ENCODE measurements at regions not wholly inside any gene's neighbourhood (a gene's known extent, or its start where the extent isn't known, plus 50 kb on each side); places are given as distances from the start of the nearest gene placed in this dataset. TPM values are rescaled to one million over a fixed set of nuclear protein-coding genes. Genes with fewer than 3 reads are reported as not detected.
"Not testable (repeated sequence)": the region's sequence is repeated elsewhere in the genome, so short reads cannot be mapped to it uniquely, and the experiment has no call there.

- H3K36me3 Mint-ChIP-seq (ENCODE audit: low read depth): peaks cover 24% of the 10 kb centered on the region; the same call in 2 of the 3 replicates
- no peak overlapping the region for H3K4me3 Mint-ChIP-seq
Observed at GRCh38 chr10:56449770-56450169, 88.7 kb upstream of the ZWINT start.

GRCh38 chr10:56447613-56448012 lies 86.6 kb upstream of the ZWINT start:
- not testable (repeated sequence) for H3K27me3 Mint-ChIP-seq (ENCODE audit: insufficient read depth, low read depth, poor library complexity); ATAC-seq; DNase-seq (ENCODE audit: low spot score); H3K36me3 ChIP-seq (ENCODE audit: insufficient read depth); H3K4me1 Mint-ChIP-seq; H3K9me2 ChIP-seq (ENCODE audit: insufficient read depth); H2AFZ ChIP-seq; H3K4me3 ChIP-seq; H3K4me3 Mint-ChIP-seq; H3K27ac ChIP-seq (ENCODE audit: low read depth); H3K27me3 ChIP-seq (ENCODE audit: insufficient read depth); H3K4me1 ChIP-seq (ENCODE audit: insufficient read depth); H3K27ac Mint-ChIP-seq; H3F3A ChIP-seq (replicated peaks; ENCODE audit: low read depth); H3K79me2 ChIP-seq (replicated peaks; ENCODE audit: insufficient read depth); H4K20me1 ChIP-seq (replicated peaks; ENCODE audit: insufficient read depth); H3K4me2 ChIP-seq
- Mint-ChIP-seq H3K9me3 (peaks cover 45% of the 10 kb centered on the region), H3K36me3 (ENCODE audit: low read depth) (peaks cover 24% of the 10 kb centered on the region; the same call in 2 of the 3 replicates)

More at GRCh38 chr10:56449770-56450169, 88.7 kb upstream of the ZWINT start:
- Histone ChIP-seq H3K9me2 (ENCODE audit: insufficient read depth) (no peaks in the 10 kb centered on the region), H2AFZ (no peak overlapping the region), H3F3A (replicated peaks; ENCODE audit: low read depth) (no peaks in the 10 kb centered on the region), H3K27ac (ENCODE audit: low read depth) (no peak overlapping the region), H3K4me1 (ENCODE audit: insufficient read depth) (no peaks in the 10 kb centered on the region), H3K79me2 (replicated peaks; ENCODE audit: insufficient read depth) (no peaks in the 10 kb centered on the region), H3K27me3 (ENCODE audit: insufficient read depth) (no peaks in the 10 kb centered on the region), H3K4me3 (no peak overlapping the region), H3K36me3 (ENCODE audit: insufficient read depth) (no peaks in the 10 kb centered on the region), H3K4me2 (no peak overlapping the region), H4K20me1 (replicated peaks; ENCODE audit: insufficient read depth) (no peaks in the 10 kb centered on the region)
- ATAC-seq: no peak
- DNase-seq (ENCODE audit: low spot score): peak; percentile 8
- Mint-ChIP-seq H3K27me3 (ENCODE audit: insufficient read depth, low read depth, poor library complexity) (no peaks in the 10 kb centered on the region), H3K27ac (no peak overlapping the region), H3K9me3 (peaks cover 42% of the 10 kb centered on the region), H3K4me1 (no peaks in the 10 kb centered on the region; the same call in 2 of the 3 replicates)
- TF ChIP-seq CTCF (conservative IDR thresholded peaks at IDR 0.05; ENCODE audit: low read depth in 2 of 2) (peak in 1 of 2 experiments; percentile 37; a peak in 3 of 4 replicates), CREB1 (CRISPR knock-in tag; IDR thresholded peaks at IDR 0.05; ENCODE audit: low read depth) (no peak)

- H3K9me3 Mint-ChIP-seq: peaks cover 14% of the 10 kb centered on the region
- H4K20me1 ChIP-seq (replicated peaks; ENCODE audit: insufficient read depth); H3K27me3 ChIP-seq (ENCODE audit: insufficient read depth); DNase-seq (ENCODE audit: low spot score); ATAC-seq; H3K27ac ChIP-seq (ENCODE audit: low read depth); H3K79me2 ChIP-seq (replicated peaks; ENCODE audit: insufficient read depth); H3F3A ChIP-seq (replicated peaks; ENCODE audit: low read depth); H3K36me3 Mint-ChIP-seq (ENCODE audit: low read depth); H3K9me2 ChIP-seq (ENCODE audit: insufficient read depth); H3K4me1 Mint-ChIP-seq; H2AFZ ChIP-seq; H3K4me3 ChIP-seq; H3K36me3 ChIP-seq (ENCODE audit: insufficient read depth); H3K4me2 ChIP-seq; H3K27me3 Mint-ChIP-seq (ENCODE audit: insufficient read depth, low read depth, poor library complexity); H3K4me3 Mint-ChIP-seq; H3K27ac Mint-ChIP-seq; H3K4me1 ChIP-seq (ENCODE audit: insufficient read depth): not testable (repeated sequence)
Observed at GRCh38 chr10:56441337-56441736, 80.3 kb upstream of the ZWINT start.

Small RNA genes lying in the stretch of these regions (microRNA-seq; reads per million reads assigned to microRNA genes)
- gene MIR3924: not detected

Small RNA genes lying in the stretch of these regions (small RNA-seq; reads per million reads assigned to genes)
- gene AL731534.1 (ENCODE audit: low replicate concordance) (not detected), gene MIR3924 (ENCODE audit: low replicate concordance) (not detected), gene RF01299 (ENCODE audit: low replicate concordance) (1.2 reads per million, percentile 69 among the genes with 10 or more reads in this experiment)
